ENCODE measurements at regions not wholly inside any gene's neighbourhood (a gene's known extent, or its start where the extent isn't known, plus 50 kb on each side); places are given as distances from the start of the nearest gene placed in this dataset.
"Not testable (repeated sequence)": the region's sequence is repeated elsewhere in the genome, so short reads cannot be mapped to it uniquely, and the experiment has no call there.

DNA sequence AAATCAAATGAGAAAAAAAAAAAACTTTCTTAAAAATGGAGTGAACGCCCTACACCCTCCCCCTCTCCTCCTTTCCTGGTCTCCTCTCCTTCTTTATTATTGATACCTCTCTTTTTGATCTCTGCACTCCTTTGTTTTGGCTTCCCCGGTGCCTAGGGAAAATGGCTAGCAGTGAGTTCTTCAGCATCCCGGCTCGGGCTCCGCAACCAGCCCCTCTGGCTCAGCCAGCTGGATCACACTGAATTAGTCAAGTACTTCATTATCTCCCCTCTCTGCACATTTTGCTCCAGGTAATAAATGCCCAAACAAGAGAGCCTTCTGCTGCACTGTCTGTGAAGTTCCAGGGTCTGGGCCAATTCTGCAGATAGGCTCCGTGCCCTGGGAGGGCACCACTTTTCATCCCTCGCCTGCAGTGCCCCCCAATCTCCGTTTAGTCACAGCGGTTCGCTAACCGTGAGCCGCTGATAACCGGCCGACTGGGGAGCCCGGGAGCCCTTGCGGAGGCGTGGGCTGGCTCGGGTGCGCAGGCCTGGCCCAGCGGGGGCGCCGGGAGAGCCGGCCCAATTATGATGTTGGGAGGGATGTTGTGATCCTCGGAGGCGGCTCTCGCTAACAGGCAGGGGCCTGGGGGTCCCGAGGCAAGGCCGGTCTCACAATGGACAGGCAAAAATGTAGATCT lies 301.9 kb downstream of the TFAP2A start:
- DNase-seq: no peak

GRCh38 chr6:10111975-10112374 lies 302.9 kb downstream of the TFAP2A start:
- DNase-seq: no peak

GRCh38 chr6:10101551-10102252 lies 313.2 kb downstream of the TFAP2A start:
- DNase-seq: no peak

DNA sequence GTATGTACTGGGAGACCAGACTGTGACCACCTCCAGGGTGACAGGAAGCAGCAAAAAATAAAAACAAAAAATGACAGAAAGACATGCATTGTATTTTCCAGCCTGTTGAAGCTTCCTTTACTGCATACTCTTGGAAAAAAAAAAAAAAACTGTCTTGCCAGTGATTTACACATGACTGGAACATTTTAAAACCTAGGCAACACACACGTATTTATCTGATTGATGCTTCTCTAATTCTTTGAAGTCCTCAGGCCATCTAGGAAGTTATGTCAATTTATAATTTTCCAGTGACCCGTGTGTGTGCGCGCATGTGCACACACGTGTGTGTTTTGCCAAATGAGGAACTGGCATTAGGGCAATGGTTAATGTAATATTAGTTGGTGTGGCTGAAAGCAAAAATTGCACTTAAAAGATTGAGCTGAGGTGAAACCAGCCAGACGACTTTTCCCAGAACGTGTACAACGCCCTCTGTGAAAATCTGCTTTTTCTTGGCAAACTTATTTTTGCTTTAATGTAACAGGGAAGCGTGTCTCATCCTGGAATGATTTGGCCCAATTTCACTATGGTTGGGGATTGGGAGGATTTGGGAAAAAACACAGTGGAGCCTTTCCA lies 315.2 kb downstream of the TFAP2A start:
- DNase-seq: peak; percentile 19

- DNase-seq: peak; percentile 34
These were observed 315.9 kb downstream of the TFAP2A start for GRCh38 chr6:10098756-10099528.

DNA sequence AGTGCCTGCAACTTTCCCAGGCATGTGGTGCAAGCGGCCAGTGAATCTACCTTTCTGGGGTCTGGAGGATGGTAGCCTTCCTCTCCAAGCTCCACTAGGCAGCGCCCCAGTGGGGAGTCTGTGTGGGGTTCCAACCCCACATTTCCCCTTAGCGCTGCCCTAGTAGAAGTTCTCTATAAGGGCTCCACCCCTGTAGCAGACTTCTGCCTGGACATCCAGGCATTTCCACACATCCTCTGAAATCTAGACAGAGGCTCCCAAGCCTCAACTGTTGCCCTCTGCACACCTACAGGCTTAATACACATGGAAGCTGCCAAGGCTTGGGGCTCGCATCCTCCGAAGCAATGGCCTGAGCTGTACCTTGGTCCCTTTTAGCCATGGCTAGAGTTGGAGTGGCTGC lies 321.6 kb downstream of the TFAP2A start:
- DNase-seq: no peak

GRCh38 chr6:10084111-10084986 lies 330.5 kb downstream of the TFAP2A start:
- no peak for DNase-seq

DNA sequence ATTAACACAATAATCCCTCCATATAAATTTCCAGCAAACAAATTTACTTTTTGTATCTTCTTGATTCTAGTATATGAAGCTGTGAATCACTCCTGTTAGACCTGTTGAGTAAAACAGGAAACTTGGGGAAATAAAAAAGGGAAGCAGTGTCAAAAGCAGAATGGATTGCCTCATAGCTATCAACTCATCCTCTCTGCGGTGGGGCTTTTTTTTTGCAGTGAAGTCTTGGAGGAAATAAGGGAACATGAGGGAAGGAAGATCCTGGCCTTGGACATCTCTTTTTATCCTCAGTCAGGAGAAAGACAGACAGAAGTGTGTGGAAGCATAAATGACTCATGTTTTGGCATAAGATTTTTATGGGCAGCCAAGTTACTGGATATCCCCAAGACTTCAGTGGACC lies 332.5 kb downstream of the TFAP2A start:
- DNase-seq: no peak

GRCh38 chr6:10081957-10082356 lies 332.9 kb downstream of the TFAP2A start:
- DNase-seq: no peak

DNA sequence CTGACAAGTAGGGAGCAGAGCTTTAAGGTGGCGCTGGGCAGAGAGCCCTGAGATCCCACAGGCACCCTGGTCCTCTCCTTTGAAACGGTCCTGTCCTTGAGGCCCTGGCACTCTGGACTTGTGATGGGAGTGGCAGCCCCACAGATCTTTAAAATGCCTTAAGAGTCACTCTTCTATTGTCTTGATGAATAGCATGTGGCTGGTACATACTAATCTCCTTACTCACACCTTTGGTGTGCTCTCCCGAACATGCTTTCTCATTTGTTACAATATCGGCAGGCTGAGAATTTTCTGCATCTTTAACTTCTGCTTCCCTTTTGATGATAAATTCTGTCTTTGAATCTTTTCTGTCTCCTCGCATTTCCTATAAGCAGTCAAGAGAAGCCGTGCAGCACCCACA lies 333.8 kb downstream of the TFAP2A start:
- DNase-seq: no peak

DNA sequence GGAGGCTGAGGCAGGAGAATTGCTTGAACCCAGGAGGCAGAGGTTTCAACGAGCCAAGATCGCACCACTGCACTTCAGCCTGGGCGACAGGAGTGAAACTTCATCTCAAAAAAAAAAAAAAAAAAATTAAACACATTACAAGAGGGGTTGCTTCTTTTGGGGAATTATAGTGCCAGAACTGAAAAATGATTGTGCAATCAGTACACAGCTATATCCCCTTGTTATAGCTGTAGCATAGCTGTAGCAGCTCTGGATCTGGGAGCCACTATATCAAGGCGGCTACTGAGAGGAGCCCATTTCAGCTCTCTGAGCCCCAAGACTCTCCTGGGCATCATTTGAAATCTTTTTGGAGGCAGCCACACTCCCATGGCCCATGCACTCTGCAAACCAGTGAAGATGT lies 334.3 kb downstream of the TFAP2A start:
- DNase-seq: no peak

GRCh38 chr6:10078581-10078980 lies 336.3 kb downstream of the TFAP2A start:
- DNase-seq: no peak

DNA sequence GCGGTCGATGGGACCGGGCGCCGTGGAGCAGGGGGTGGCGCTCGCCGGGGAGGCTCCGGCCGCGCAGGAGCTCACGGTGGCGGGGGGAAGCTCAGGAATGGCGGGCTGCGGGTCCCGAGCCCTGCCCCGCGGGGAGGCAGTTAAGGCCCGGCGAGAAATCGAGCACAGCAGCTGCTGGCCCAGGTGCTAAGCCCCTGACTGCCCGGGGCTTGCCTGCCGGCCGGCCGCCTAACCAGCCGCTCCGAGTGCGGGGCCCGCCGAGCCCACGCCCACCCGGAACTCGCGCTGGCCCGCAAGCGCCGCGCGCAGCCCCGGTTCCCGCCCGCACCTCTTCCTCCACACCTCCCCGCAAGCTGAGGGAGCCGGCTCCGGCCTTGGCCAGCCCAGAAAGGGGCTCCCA lies 340.1 kb downstream of the TFAP2A start:
- DNase-seq: not testable (repeated sequence)

DNA sequence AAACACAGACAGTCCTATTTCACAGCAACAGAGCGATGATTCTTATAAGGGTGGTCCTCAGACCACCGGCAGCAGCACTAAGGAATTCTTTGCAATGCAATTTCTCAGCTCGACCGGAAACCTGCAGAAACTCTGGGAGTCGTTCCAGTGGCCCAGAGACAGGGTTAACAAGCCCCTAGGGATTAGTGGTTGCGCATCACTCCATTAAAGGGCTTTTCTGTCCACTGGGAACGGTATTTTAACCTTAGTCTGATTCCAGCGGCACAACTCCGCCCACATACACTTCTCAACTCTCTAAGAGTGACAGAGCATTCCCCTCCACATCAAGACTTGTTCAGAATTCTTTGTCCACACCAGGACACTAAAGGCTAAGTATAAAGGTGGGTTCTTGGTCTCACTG lies 341.5 kb downstream of the TFAP2A start:
- peak; percentile 48 for DNase-seq

DNA sequence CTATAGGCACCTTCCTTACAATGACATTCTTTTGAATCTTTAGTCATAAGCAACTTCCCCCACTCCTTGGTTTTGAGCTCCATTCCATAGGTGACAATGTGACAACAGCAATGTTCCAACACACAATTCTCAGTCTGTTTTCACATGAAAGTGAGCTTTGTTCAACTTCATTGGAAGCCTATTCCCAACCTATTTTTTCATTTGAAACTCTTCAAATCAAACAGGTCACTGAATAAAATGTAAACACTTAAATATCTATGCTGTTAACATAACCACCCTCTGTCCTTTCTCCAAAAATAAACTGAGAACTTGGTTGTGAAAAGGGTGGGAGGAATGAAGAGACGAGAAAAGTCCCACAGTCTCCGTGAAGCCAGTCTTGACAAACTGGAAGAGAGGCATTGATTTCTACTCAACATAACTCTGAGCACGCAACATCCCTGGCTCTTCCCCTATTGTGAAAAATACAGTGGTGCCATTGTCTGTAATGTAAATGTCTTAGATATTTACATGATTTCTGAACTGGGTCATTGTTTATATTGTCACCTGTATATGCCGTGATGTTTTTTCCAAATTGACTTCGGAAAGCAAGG lies 343.1 kb downstream of the TFAP2A start:
- no peak for DNase-seq

- DNase-seq: no peak
These were observed 354.9 kb downstream of the TFAP2A start for GRCh38 chr6:10060004-10060403.

DNA sequence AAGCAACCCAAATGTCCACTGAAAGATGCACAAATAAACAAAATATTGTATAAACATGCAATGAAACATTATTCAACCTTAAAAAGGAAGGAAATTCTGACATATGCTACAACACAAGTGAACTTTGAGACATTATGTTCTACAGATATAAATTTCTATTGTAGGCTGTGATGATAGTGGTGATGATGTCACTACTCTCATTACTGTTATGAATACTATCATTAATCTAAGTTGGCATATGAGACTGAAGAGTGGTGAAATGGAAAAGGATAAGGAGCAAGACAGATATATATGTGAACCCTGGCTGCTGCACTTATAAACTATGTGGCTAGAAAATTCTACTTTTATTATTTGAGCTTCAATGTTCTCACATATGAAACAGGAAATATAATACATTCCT lies 360.2 kb downstream of the TFAP2A start:
- no peak for DNase-seq

DNA sequence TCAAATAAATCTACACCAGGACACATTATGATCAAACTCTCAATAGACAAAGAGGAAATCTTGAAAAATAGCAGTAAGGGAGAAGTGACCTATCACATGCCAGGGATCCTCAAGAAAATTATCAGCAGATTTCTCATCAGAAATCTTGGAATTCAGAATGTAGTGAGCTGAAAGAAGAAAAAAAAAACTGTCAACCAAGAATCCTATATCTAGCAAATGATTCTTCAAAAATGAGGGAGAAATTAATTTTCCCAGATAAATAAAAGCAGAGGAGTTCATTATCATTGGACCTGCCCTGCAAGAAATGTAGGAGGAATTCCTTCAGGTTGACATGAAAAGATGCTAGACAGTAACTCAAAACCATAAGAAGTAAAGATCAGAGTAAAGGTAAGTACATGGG lies 363.6 kb downstream of the TFAP2A start:
- DNase-seq: no peak

DNA sequence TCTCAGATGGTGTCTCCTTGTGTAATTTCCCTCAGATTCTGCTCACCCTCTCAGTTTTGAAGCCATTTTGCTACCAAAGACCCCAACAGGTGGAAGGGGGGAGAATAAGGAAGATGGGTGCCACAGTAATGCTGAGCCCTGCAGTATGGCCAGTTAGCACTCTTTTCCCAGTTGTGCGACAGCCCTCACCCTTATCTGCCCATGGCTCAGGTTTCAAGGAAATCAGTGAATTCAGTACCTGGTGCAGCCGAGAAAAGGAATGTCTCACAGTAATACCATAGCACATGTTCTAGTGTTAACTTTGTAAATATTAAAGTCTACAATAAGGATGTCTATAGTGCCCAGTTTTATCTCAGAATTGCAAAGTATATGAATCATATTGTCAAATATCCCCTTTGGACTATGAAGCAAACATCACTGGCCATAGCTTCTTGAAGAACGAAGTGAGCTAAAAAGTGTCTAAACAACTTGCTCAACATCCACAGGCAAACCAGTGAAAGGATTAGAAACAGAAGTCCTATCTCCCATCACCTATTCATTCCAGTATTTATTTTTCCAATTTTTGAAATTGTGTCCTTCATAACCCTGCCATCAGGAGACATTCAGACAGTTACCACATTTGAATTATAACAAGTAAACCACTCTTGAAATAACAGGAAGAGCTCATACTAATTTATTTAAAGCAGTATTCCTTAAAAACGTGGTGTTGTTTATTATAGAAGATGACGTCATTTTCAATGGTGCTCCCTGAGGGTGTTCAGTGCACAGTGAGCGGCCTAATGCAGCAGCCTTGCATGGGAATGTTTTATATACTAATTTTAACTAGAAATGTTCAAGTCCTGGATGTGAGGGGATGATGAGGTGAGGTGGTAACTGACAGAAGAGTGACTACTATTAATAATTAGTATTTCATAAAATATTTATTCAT lies 366.2 kb downstream of the TFAP2A start:
- no peak for DNase-seq

DNA sequence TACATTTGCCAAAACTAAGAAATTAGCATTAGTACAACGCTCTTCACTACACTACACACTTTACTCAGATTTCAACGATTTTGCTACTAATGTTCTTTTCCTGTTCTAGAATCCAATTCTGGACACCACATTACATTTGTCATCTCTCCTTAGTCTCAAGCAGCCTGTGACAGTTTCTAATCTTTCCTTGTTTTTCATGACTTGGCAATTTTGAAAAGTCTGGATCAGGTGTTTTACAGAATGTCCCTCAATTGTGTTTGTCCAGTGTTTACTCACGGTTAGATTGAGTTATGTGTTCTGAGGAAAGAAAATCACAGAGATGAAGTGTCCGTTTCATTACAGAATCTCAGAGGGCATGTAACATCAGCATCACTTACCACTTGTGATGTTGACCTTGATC lies 372.6 kb downstream of the TFAP2A start:
- no peak for DNase-seq
